ENCODE measurements at regions not wholly inside any gene's neighbourhood (a gene's known extent, or its start where the extent isn't known, plus 50 kb on each side); places are given as distances from the start of the nearest gene placed in this dataset.

DNA sequence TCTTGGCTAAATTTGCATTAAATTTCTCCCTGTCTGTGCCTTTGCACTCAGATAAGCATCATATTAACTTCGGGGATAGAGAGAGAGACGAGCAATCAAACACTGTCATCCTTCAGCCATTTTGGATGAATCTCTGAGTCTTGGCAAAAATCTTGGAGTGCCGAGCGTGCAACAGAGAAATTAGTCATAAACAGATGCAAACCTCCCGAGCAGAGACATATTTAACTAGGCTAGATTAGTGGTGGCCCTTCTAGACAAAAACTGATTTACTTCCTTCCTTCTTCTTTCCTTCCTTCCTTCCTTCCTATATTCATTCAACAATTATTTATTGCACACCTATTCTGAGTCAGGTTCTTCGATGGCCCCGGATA lies 114.4 kb upstream of the BLID start:
- Histone ChIP-seq H3K27me3 (ENCODE audit: control insufficient read depth, insufficient read depth, low read length) (no peaks in the 10 kb centered on the region), H3K4me1 (ENCODE audit: control insufficient read depth, insufficient read depth, low read length) (peaks cover 10% of the 10 kb centered on the region), H3K9ac (ENCODE audit: low read depth, low read length) (no peak overlapping the region), H3K9me3 (ENCODE audit: control insufficient read depth, insufficient read depth, low read length) (no peaks in the 10 kb centered on the region), H3K4me3 (ENCODE audit: low read depth, low read length) (no peak overlapping the region), H3K36me3 (ENCODE audit: control insufficient read depth, insufficient read depth, low read length) (no peaks in the 10 kb centered on the region)

DNA sequence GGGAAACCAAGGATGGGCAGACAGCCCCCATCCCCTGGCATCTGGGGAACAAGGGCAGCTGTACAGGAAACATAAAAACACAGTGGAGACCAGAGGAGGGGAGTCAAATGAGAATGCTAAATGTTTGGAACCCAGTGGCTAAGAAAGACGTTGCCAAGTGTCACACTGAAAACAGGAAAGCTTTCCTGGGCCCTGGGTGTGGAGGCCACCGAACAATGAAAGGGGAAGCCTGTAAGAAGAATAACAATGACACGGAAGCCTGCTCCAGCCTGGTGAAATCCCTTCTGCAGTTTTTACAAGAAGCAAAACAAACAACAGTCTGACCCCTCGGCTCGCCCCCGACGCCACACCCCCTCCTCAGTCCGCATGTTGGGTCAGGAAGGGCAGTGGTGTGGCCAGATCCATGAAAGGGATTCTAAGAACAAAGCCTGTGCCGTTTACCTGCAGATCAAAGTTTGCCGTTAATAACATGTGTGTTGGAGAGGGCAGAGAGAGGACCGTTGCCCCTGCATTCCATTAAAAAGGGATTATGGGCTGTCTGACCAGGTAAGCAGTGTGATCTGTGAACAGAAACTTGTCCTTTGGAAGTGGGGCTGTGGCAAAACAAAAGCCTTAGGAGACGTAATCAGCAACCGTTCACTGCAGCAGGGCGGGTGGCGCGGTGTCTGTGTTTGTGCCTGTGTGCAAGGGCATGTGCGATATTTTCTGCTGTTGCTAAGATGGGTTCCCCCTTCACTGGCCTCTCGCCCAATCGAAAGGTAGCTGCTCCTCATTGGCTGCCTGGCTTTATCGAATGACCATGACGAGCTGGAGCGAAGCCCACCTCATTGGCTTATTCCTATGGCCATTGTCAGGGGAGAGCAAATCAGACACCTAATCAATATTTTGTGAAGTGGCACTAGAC lies 113.7 kb upstream of the BLID start:
- peak overlapping the region; percentile 1 for H3K4me3 ChIP-seq (ENCODE audit: low read depth, low read length)
- H3K9ac ChIP-seq (ENCODE audit: low read depth, low read length): no peak overlapping the region
- H3K4me1 ChIP-seq (ENCODE audit: control insufficient read depth, insufficient read depth, low read length): peaks cover 10% of the 10 kb centered on the region
- no peaks in the 10 kb centered on the region for H3K36me3 ChIP-seq (ENCODE audit: control insufficient read depth, insufficient read depth, low read length)
- no peaks in the 10 kb centered on the region for H3K9me3 ChIP-seq (ENCODE audit: control insufficient read depth, insufficient read depth, low read length)
- H3K27me3 ChIP-seq (ENCODE audit: control insufficient read depth, insufficient read depth, low read length): no peaks in the 10 kb centered on the region

DNA sequence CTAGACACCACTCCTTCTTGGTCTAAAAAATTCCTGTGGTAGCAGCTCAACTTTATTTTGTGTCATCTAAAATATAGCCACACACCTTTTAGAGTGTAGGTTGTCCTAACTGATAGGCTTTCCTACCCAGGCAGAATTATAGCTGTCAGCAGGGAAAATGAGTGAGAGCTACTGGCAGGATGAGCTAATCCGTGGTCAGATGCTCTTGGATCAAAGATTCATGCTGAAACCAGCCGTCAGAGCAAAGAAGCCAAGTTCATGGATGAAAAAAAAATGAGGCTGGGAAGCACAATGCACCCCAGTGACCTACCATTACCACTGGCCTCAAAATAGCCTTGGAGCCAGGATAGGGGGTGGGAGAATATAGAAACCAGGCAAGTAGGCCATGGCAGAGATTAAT lies 113.1 kb upstream of the BLID start:
- Histone ChIP-seq H3K4me3 (ENCODE audit: low read depth, low read length) (peak overlapping the region; percentile 1), H3K9ac (ENCODE audit: low read depth, low read length) (no peak overlapping the region), H3K9me3 (ENCODE audit: control insufficient read depth, insufficient read depth, low read length) (no peaks in the 10 kb centered on the region), H3K27me3 (ENCODE audit: control insufficient read depth, insufficient read depth, low read length) (no peaks in the 10 kb centered on the region), H3K4me1 (ENCODE audit: control insufficient read depth, insufficient read depth, low read length) (peaks cover 10% of the 10 kb centered on the region), H3K36me3 (ENCODE audit: control insufficient read depth, insufficient read depth, low read length) (no peaks in the 10 kb centered on the region)

DNA sequence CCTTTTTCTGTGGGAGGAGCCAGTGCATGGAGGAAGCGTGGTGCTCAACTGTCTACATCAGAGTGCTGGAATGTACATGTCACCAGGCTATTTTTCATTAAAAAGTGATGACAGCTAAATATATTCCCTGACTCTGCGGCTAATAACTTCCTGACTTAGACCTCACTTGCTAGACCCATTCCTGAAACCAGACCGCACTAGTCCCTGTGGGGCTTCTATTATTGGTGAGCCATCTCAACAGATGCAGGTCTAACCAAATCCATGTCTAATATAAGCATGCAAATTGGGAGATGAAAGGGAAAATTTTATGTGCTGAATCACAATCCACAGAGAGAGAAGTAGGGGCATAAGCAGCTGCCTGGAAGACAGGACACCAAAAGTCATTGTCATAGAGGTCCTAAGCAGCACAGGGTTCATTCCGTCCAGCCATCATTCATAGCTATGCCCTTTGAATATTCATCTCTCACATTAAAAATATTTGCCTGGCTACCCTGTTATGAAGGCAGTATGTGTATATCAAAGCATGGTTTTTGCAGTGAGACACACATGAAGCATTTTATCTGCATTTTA lies 110.9 kb upstream of the BLID start:
- H3K9me3 ChIP-seq (ENCODE audit: control insufficient read depth, insufficient read depth, low read length): no peaks in the 10 kb centered on the region
- H3K4me3 ChIP-seq (ENCODE audit: low read depth, low read length): no peak overlapping the region
- H3K4me1 ChIP-seq (ENCODE audit: control insufficient read depth, insufficient read depth, low read length): peaks cover 10% of the 10 kb centered on the region
- no peak overlapping the region for H3K9ac ChIP-seq (ENCODE audit: low read depth, low read length)
- H3K36me3 ChIP-seq (ENCODE audit: control insufficient read depth, insufficient read depth, low read length): no peaks in the 10 kb centered on the region
- no peaks in the 10 kb centered on the region for H3K27me3 ChIP-seq (ENCODE audit: control insufficient read depth, insufficient read depth, low read length)

DNA sequence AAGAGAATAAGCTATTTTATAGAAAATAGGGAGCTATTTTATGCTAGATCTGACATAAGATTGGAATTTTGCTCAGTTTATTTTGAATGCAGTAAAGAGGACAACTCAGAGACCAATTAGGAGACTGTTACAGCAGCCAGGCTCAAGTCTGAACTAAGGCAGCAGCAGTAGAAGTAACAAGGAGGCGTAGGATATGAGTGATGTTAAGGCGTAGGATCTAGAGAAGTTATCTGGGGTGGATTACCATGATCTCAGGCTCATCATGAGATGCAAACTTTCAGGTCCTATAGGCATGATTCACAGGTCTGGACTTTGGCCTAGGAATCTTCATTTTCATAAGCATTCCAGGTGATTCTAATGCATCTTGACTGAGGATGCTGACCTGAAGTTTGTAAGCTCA lies 108.9 kb upstream of the BLID start:
- peaks cover 9% of the 10 kb centered on the region for H3K4me1 ChIP-seq (ENCODE audit: control insufficient read depth, insufficient read depth, low read length)

DNA sequence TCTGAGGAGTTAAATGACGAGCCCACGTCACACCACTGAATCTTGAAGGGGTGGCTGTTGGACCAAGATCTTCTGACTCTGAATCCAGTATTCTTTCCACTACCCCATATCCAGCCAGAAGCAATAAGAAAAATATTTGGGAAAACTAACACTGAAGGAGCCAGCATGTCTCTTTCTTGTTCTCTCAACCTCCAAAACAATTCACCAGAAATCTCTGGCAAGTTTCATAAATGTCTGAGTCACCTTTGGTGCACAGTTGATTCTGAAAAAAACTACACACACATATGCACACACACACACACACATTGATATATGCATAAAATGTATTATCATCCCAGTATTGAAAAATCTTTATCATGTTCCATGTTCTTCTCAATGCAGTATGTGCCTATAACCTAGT lies 104.3 kb upstream of the BLID start:
- Histone ChIP-seq H3K4me1 (ENCODE audit: control insufficient read depth, insufficient read depth, low read length) (peaks cover 6% of the 10 kb centered on the region), H3K36me3 (ENCODE audit: control insufficient read depth, insufficient read depth, low read length) (no peaks in the 10 kb centered on the region), H3K4me3 (ENCODE audit: low read depth, low read length) (no peak overlapping the region), H3K9ac (ENCODE audit: low read depth, low read length) (no peak overlapping the region), H3K27me3 (ENCODE audit: control insufficient read depth, insufficient read depth, low read length) (no peaks in the 10 kb centered on the region), H3K9me3 (ENCODE audit: control insufficient read depth, insufficient read depth, low read length) (no peaks in the 10 kb centered on the region)

More for the DNA sequence above, 108.9 kb upstream of the BLID start:
- no peaks in the 10 kb centered on the region for H3K36me3 ChIP-seq (ENCODE audit: control insufficient read depth, insufficient read depth, low read length)
- H3K9me3 ChIP-seq (ENCODE audit: control insufficient read depth, insufficient read depth, low read length): no peaks in the 10 kb centered on the region
- H3K4me3 ChIP-seq (ENCODE audit: low read depth, low read length): no peak overlapping the region
- H3K9ac ChIP-seq (ENCODE audit: low read depth, low read length): no peak overlapping the region
- no peaks in the 10 kb centered on the region for H3K27me3 ChIP-seq (ENCODE audit: control insufficient read depth, insufficient read depth, low read length)

DNA sequence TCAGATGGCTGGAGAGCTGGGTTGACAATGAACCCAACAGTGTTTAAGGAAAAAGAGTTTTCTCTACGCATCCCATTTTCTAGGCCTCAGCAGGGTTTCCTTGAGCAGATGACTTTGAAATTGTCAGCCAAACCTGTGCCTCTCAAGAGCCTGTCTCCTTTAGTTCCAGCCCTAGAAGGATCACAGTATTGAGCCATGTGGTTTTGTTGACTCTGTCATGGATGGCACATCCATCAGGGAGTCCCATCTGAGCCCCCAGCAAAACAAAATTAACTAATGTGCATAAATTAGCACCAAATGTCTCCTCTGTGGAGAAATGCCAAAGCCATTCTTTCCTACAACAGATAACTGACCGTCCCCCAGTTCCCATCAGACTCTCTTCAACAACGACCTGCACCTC lies 103.8 kb upstream of the BLID start:
- H3K4me1 ChIP-seq (ENCODE audit: control insufficient read depth, insufficient read depth, low read length): peaks cover 9% of the 10 kb centered on the region
- no peaks in the 10 kb centered on the region for H3K9me3 ChIP-seq (ENCODE audit: control insufficient read depth, insufficient read depth, low read length)
- H3K36me3 ChIP-seq (ENCODE audit: control insufficient read depth, insufficient read depth, low read length): no peaks in the 10 kb centered on the region
- H3K27me3 ChIP-seq (ENCODE audit: control insufficient read depth, insufficient read depth, low read length): no peaks in the 10 kb centered on the region
- H3K4me3 ChIP-seq (ENCODE audit: low read depth, low read length): no peak overlapping the region
- H3K9ac ChIP-seq (ENCODE audit: low read depth, low read length): no peak overlapping the region

DNA sequence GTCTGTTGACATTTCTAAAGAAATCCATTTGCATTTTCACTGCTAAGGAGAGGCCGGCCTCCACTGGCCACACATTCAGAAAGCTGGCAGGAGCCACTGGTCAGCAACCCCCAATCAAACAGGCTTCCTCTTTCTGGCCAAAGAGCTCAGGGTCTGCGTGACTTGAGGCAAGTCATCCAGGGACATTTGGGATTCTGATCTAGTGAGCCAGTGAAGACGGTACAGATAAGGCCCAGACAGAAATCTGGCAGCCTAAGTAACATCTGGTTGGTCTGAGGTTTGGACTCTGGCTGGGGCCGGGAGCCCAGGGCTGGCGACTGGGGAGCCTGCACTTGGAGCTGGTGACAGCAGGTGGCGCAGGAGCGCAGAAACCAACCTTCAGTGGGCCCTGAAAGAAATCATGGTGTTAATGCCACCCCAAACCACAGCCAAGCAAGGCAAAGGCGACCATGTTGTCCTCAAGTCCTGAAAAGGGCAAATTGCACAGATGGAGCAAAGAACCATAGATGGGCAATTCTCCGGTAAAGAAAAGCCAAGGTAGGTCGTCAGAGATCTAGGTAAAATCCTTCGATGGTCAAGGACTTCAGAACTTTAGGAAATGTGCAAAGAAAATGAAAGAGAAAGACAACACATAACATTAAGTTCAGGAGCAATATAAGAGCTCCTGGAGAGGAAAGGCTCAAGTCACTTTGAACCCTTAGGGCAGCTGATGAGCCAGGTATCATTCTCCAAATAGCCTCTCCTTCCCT lies 99.4 kb upstream of the BLID start:
- Histone ChIP-seq H3K27me3 (ENCODE audit: control insufficient read depth, insufficient read depth, low read length) (no peaks in the 10 kb centered on the region), H3K4me3 (ENCODE audit: low read depth, low read length) (peak overlapping the region; percentile 18), H3K9me3 (ENCODE audit: control insufficient read depth, insufficient read depth, low read length) (peaks cover 5% of the 10 kb centered on the region), H3K36me3 (ENCODE audit: control insufficient read depth, insufficient read depth, low read length) (no peaks in the 10 kb centered on the region), H3K4me1 (ENCODE audit: control insufficient read depth, insufficient read depth, low read length) (peaks cover 9% of the 10 kb centered on the region), H3K9ac (ENCODE audit: low read depth, low read length) (no peak overlapping the region)

DNA sequence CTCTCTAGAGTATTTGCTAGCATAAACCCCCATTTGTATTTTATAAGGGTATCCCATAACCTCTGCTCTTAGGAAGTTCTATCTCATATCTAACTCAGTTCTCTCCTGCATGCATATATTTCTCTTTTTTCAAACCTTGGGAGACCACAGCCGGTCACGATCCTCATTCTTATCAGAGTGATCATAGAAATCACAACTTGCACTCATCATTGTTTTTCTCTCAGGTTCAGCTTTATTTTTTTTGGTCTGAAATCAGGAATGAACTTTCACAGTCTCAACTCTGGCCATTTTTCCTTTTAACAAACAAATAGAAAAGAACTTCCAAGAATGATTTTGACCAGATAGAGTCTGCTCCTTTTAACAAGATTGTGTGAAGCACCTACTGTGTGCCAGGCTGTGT lies 98.6 kb upstream of the BLID start:
- Histone ChIP-seq H3K9ac (ENCODE audit: low read depth, low read length) (no peak overlapping the region), H3K4me1 (ENCODE audit: control insufficient read depth, insufficient read depth, low read length) (peaks cover 9% of the 10 kb centered on the region), H3K36me3 (ENCODE audit: control insufficient read depth, insufficient read depth, low read length) (no peaks in the 10 kb centered on the region), H3K27me3 (ENCODE audit: control insufficient read depth, insufficient read depth, low read length) (no peaks in the 10 kb centered on the region), H3K9me3 (ENCODE audit: control insufficient read depth, insufficient read depth, low read length) (peaks cover 5% of the 10 kb centered on the region), H3K4me3 (ENCODE audit: low read depth, low read length) (no peak overlapping the region)

DNA sequence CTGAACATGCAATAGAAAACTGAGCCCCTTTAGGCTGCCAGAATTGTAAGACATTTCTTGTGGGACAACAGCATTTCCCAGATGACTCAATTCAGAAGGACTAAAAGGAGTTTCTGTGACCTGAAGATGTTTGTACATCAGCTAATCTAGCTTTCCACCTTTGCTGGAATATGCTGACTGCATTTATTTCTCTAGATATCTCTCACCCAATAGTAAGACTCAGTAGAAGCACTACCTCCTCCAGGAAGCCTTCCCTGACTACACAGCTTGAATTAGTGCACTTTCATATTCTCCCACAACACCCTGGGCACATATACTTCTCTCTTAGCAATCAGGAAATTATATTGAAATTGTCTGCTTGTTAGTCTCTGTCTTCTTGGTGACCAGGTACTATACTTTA lies 98.1 kb upstream of the BLID start:
- Histone ChIP-seq H3K4me1 (ENCODE audit: control insufficient read depth, insufficient read depth, low read length) (peaks cover 9% of the 10 kb centered on the region), H3K9me3 (ENCODE audit: control insufficient read depth, insufficient read depth, low read length) (peaks cover 5% of the 10 kb centered on the region), H3K9ac (ENCODE audit: low read depth, low read length) (no peak overlapping the region), H3K36me3 (ENCODE audit: control insufficient read depth, insufficient read depth, low read length) (no peaks in the 10 kb centered on the region), H3K4me3 (ENCODE audit: low read depth, low read length) (no peak overlapping the region), H3K27me3 (ENCODE audit: control insufficient read depth, insufficient read depth, low read length) (no peaks in the 10 kb centered on the region)

DNA sequence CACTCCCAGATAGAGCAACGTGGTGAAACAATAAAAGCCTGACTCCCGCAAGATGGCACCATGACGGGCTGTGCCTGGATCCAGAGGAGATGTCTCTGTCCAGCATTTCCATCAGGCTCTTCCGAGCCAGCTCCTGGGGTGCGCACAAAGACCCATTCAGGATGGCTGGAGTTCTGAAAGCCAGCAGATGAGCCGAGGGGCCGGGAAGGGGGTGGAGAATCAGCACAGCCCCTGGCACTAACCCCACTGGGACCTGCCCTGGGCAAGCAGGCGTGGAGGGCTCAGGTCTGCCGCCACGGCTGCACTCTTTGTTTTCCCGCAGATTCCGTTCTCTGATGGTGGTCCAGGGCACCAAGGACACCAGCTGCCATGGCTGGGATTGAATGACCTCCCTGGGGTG lies 97.2 kb upstream of the BLID start:
- Histone ChIP-seq H3K27me3 (ENCODE audit: control insufficient read depth, insufficient read depth, low read length) (no peaks in the 10 kb centered on the region), H3K9me3 (ENCODE audit: control insufficient read depth, insufficient read depth, low read length) (peaks cover 5% of the 10 kb centered on the region), H3K4me1 (ENCODE audit: control insufficient read depth, insufficient read depth, low read length) (peaks cover 7% of the 10 kb centered on the region), H3K36me3 (ENCODE audit: control insufficient read depth, insufficient read depth, low read length) (no peaks in the 10 kb centered on the region), H3K9ac (ENCODE audit: low read depth, low read length) (no peak overlapping the region), H3K4me3 (ENCODE audit: low read depth, low read length) (no peak overlapping the region)
